AG10803 (cell line): ENCODE measurements at regions not wholly inside any gene's neighbourhood (a gene's known extent, or its start where the extent isn't known, plus 50 kb on each side); places are given as distances from the start of the nearest gene placed in this dataset.
A peak's percentile ranks its signal among the peaks of the same experiment; 100 is the strongest.

ENCODE experiments used
- DNase-seq: peaks from one replicate; pipeline ENCODE4 v3.0.0; 2010; ENCODE audit warnings: low read depth
- H3K4me3 ChIP-seq: 2 replicates; pipeline ENCODE4 v1.5.1; 2011; ENCODE audit warnings: mild to moderate bottlenecking, low read length, control low read depth
- TF ChIP-seq, protein P1 (sequence below): conservative IDR thresholded peaks from 2 replicates; pipeline ENCODE4 v1.5.1; 2011; ENCODE audit warnings: mild to moderate bottlenecking, low read length, control low read depth, inconsistent platforms

DNA sequence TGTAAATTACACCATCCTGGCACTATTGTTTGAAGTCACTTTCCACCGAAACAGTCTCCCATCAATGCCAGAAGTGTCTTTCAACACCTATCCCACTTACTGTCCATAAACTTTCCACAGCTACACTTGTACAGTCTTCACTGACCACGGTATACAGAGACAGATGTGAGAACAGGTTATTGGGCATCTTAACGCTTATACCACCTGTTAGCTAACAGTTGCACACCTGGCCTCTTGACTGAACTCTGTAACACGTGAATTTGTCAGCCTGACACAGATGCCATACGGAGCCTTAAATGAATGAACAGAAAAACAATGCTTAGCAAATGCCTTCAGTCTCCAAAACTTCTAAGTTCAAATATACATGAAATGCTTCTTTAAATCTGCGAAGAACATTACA lies 440.5 kb downstream of the SHQ1 start:
- H3K4me3 ChIP-seq = no peak overlapping the region
- DNase-seq = no peak
- TF ChIP-seq, protein P1, sequence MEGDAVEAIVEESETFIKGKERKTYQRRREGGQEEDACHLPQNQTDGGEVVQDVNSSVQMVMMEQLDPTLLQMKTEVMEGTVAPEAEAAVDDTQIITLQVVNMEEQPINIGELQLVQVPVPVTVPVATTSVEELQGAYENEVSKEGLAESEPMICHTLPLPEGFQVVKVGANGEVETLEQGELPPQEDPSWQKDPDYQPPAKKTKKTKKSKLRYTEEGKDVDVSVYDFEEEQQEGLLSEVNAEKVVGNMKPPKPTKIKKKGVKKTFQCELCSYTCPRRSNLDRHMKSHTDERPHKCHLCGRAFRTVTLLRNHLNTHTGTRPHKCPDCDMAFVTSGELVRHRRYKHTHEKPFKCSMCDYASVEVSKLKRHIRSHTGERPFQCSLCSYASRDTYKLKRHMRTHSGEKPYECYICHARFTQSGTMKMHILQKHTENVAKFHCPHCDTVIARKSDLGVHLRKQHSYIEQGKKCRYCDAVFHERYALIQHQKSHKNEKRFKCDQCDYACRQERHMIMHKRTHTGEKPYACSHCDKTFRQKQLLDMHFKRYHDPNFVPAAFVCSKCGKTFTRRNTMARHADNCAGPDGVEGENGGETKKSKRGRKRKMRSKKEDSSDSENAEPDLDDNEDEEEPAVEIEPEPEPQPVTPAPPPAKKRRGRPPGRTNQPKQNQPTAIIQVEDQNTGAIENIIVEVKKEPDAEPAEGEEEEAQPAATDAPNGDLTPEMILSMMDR = no peak

DNA sequence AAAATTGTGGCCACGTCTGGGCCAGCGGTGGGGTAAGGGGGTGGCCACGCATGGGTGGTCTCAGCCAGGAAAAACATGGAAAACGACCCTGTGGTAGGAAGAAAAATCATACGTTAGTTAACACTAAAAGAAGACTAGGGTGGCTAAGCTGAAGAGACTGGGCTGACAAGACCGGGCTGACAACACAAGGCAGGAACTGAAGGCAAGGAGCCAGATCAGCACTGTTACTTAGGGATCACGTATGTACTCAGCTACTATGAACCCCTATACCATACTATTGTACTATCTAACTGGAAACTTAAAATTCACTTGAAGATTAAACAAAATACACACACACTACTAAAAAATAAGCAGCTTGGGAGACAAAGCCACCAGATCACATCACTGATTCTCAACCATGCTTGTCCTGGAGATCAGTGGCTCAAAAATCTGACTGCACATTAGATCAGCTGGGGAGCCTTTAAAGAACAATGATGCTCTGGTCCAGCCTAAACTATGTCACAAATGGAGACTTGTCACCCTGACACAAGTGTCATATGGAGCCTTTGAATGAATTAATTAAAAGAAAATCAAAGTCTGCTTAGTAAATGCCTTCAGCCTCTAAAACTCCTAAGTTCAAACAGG lies 442.2 kb downstream of the SHQ1 start:
- no peak overlapping the region for H3K4me3 ChIP-seq
- TF ChIP-seq, protein P1 = no peak
- peak; percentile 5 for DNase-seq

DNA sequence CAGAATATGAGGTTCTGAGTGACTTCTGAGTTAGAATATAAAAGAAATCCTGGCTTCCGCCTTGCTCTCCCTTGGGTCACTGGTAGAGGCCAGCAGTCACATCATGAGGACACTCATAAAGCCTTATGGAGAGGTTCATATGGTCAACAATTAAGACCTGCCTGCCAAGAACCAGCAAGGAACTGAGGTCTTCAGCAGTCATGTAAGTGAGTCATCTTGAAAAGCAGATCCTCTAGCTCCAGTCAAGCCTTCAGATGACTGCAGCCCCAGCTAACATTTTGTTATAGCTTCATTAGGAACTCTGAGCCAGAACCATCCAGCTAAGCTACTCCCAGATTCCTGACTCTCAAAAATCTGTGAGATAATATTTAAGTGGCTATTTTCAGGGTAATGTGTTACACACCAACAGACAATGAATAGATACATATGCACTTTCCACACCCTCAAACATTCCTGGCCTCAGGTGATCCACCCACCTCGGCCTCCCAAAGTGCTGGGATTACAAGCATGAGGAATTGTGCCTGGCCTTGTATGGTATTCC lies 447.2 kb downstream of the SHQ1 start:
- DNase-seq = peak; percentile 6
- no peak overlapping the region for H3K4me3 ChIP-seq
- TF ChIP-seq, protein P1 = no peak

DNA sequence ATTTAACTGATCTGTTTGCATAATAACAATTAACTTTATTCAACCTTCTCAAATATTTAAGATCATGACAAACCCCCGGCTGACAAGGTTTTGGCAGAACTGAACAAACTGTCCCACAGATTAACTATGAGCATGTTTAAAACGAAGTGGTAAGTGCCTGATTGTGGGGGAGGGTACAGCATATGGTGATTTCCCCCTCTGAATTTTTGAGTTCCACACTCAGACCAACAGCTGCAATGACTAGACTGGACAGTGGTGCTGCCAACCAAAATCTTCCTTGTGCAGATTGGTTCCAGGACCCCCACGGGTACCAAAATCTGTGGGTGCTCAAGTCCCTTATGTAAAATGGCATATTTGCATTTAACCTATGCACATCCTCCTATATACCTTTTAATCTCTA lies 449.5 kb downstream of the SHQ1 start:
- DNase-seq = no peak
- no peak overlapping the region for H3K4me3 ChIP-seq
- TF ChIP-seq, protein P1 = no peak

DNA sequence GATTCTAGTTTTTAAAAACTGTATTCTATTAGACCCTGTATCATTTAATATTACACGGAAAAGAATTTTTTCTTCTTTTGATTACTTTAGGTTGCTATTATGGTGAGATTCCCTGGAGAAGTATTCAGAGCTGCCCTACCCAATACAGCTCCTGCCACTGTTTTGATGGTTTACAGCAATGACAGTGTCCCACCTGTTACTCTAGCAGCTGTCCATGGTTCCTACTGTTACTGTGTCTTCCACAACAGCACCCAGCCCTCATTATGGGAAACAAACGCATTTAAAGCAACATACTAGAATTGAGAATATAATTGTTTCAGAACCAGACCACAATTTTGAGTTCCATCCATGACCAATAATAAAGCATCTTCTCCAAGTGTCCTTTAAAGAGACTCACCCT lies 450.7 kb downstream of the SHQ1 start:
- no peak overlapping the region for H3K4me3 ChIP-seq
- TF ChIP-seq, protein P1 = no peak
- no peak for DNase-seq

DNA sequence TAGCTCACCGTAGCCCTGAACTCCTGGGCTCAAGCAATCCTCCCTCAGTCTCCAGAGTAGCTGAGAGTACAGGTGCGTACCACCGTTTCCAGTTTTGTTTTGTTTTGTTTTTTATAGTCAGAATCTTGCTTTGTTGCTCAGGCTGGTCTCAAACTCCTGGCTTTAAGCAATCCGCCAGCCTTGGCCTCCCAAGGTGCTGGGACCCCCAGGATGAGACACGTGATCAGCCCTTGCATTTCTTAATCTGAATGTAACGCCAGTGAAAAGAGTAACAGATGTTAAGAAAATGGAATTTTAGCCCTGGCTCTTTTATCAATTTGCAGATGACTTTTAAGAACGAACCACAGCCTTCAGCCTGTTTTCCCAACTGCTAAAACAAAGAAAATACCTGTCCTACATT lies 451.3 kb downstream of the SHQ1 start:
- no peak overlapping the region for H3K4me3 ChIP-seq
- TF ChIP-seq, protein P1 = no peak
- no peak for DNase-seq

DNA sequence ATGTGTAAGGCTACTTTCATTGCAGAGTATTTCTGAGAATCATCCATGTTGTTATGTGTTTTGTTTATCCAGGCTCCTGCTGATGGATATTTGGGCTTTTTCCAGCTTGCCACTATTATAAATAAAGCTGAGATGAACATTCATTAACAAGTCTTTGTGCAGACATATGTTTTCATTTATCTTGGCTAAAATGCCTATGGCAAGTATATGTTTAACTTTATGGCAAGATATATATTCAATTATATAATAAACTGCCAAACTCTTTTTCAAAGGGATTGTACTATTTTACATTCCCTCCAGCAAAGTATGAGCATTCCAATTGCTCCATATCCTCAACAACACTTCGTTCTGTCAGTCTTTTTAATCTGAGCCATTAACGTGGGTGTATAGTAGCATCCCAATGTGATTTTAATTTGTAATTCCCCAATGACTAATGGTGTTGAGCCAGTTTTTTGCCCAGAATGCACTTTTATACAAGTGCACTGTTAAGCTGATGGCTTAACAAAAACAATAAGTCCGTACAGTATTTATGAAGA lies 452.4 kb downstream of the SHQ1 start:
- TF ChIP-seq, protein P1 = no peak
- peak; percentile 42 for DNase-seq

More for the DNA sequence above, 452.4 kb downstream of the SHQ1 start:
- H3K4me3 ChIP-seq = no peak overlapping the region
